HG03520 (cell line): ENCODE measurements at regions not wholly inside any gene's neighbourhood (a gene's known extent, or its start where the extent isn't known, plus 50 kb on each side); places are given as distances from the start of the nearest gene placed in this dataset.
A peak's percentile ranks its signal among the peaks of the same experiment; 100 is the strongest.

Experiments
- ATAC-seq: cut with Tn5 transposase; IDR thresholded peaks from one replicate; pipeline ENCODE4 v1.9.1; 2021; ENCODE audit warnings: mild to moderate bottlenecking, moderate library complexity; ENCODE audit not compliant: unreplicated experiment

DNA sequence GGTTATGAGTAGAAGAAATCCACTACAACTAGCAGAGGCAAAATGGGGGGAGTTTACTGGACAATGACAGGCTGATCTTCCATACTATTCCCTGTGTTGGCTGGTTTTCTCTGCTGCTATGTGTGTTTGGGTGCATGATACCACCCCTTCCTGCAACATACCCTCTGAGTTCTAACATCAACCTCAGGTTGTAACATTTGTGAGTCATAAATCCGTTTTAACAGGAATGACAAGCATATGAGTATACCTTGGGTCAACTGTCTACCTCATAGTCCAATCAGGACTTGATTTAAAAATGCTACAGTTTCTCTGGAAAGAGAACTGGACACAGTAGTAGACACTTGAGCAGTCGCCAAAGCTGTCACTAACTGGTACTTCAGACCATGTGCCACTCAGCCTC lies 422.9 kb downstream of the KCTD12 start:
- no peak for ATAC-seq

DNA sequence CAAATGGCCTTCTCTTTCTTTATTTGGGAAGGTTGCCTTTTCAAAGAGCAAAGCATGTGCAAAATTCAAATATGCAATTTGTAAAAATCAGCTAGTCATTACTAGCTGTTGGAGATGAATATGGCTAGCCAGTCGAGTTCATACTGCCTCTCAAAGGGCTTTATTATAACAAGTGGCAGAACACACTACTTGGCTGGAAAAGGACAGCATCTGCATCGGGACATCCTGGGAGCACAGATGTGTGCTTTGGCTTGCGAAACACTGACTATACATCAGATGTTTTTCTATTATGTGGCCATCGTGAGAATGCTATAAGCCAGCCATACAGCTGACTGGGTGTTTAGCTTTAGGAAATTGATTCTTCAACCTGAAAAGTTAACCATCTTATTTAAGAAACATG lies 424.2 kb downstream of the KCTD12 start:
- ATAC-seq, result no peak

DNA sequence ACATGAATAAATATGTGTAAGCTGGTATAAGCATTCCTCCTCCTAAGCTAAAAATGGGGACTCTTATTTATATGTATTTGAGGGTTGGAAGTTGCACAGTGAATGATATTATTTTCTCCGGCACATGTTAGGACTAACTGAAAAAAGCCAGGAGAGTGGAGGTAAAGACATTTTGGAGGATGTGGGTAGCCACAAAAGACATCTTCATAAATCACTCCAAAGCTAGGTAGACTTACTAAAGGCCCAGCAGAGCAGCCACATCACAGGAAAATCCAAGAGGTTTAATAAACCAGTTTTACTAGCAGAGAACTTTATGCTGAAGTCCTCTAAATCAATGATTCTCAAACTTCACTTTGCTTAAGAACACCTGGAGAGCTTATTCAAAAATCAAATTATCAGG lies 424.7 kb downstream of the KCTD12 start:
- no peak for ATAC-seq

DNA sequence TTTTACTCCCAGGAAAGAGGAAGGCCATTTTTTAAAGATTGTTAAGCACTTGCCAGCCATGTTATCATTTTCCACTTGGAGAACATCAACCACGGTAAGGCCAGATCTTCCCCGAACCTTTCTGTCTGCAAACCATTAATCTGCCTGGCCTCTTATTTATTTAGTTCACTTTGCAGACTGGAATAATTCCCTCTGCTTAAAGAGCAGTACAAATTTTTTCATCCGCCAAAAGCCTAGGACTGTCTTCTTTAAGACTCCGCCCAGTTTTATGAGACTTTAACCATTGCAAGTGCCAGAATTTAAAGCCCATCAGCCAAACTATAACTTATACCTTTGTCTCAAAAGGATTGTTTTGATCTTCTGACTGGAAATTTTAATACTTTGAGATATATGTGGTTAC lies 426.3 kb downstream of the KCTD12 start:
- ATAC-seq, result no peak

DNA sequence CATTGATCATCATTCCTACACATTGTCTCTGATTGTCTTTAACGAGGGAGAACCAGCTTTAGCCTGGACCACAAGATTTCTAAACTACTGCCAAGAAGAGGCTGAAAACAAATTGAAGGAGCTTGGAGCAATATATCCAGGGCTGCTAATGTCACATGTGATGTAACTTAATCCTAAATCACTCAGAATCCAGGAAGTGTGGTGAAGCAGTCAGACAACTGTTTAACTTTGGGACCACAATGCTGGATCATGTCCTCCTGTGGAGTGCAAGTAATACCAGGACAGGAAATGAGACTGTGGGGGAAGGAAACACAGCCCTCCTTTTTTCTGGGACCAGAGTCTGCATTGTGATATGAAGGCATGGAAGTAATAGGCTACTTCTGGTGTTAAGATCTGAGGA lies 430.2 kb downstream of the KCTD12 start:
- no peak for ATAC-seq

DNA sequence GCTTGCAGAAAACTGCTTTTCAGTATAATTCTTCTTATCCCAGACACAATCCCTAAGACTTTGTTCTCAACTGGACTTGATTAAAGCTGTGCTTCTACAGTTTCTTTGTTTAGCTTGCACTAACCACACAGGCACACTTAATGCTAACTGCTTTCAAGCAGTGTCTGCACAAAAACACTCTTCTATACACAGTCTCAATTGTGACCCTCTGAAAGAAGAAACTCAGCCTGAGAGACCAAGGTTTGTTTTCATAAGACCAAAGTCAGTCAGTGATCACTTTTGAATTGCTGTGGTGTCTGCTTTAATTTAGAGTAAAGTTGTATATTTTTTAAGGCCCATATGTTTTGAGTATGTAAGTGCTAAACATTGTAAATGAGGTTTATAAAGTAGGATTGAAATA lies 431.2 kb downstream of the KCTD12 start:
- ATAC-seq, result no peak

DNA sequence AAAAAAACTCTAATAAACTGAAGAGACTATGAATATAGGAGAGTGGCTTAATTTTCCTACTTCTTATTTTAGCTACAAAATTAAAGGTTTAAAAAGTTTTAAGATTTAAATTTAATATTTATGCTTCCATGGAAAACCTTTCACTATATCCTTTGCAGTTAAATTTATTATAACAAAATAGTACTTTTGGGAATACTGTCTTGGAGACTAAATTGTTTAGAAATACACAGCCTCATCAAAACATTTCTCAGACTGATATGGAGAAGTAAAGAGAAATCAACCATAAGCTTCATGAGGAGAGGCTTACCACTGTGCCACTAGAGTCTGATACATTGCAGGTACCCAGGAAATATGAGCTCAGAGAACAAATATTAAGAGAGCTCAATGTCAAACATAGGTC lies 436.5 kb downstream of the KCTD12 start:
- ATAC-seq, result no peak

DNA sequence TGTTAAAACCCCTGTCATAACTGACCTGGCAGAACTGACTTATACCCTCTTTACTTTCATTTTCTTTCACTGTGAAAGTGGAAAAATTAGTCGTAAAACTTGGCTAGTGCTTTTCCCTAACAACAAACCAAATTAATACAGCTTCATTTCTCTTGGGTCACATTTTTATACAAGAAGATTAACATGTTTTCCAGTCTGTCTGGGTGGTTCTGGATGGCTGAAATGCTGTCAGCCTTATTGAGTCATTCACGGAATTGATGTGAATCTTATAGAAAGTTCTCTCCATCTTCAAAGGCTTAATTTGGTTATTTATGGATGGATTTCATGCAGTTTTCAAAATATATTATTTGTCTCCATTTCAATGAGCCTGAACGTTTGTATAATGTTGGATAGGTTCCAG lies 440.0 kb downstream of the KCTD12 start:
- no peak for ATAC-seq

DNA sequence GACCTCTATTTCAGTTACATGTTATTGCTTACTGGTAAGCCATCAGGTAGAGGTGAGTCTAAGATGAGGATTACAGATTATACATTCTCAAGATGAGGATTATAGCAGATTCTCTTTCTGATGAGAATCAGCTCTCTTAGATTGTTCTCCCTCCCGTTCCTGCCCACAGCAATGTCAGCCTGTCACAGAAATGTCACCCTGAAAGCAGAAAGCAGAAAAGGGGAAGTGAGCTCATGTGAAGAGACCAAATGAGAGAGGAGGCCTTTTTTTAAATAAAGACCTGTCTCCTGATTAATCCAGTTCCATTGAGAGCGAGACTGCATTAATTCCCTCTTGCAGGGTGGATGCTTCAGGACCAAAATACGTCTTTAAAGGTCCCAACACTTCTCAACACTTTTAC lies 445.6 kb downstream of the KCTD12 start:
- peak; percentile 96 for ATAC-seq

DNA sequence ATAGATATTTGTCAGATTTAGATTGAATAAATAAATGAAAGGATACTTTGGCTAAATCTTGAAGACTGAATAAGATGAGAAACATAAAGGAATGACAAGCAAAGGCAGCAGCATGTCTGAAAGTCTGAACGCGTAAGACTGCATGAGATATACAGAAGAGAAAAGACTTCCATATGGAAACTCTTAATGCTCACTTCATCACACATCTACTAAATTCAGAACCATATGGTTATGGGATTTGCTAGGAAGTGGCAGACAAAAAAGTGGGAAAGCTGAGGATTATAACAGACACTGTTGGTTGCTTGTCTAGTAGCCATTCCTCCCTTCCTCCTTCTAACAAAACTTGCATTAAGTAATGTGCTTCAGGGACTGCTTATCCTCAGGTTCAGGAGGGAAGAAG lies 446.7 kb downstream of the KCTD12 start:
- ATAC-seq, result no peak

DNA sequence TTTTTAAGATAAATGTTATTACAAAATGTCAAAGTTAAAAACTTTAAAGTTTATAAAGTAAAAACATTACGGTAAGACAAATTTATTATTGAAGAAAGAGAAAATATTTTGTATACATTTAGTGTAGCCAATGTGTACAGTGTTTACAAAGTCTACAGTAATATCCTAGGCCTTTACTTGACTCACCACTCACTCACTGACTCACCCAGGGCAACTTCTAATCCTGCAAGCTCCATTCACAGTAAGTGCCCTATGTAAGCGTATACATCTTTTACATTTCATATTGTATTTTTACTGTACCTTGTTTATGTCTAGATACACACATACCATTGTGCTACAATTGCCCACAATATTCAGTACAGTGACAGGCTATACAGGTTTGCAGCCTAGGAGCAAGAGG lies 448.2 kb downstream of the KCTD12 start:
- ATAC-seq, result no peak

DNA sequence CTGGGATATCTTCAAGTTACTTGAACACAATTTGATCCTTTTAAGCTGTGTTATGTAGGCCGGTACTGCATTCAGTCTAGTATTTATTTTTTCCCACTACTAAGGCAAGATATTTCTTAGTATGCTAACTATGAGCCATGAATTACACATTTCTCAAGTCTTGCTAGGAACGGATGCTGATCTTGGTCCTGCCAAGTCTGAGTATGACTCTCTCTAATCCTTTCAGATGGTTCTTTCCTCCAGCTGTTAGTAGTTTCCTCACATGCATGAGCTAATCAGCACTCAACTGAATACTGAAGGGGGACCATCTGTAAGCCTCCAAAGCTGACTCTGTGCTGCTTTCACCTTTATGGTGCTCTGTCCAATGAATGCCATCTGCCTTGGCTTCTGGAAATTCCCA lies 460.3 kb downstream of the KCTD12 start:
- ATAC-seq, result no peak

DNA sequence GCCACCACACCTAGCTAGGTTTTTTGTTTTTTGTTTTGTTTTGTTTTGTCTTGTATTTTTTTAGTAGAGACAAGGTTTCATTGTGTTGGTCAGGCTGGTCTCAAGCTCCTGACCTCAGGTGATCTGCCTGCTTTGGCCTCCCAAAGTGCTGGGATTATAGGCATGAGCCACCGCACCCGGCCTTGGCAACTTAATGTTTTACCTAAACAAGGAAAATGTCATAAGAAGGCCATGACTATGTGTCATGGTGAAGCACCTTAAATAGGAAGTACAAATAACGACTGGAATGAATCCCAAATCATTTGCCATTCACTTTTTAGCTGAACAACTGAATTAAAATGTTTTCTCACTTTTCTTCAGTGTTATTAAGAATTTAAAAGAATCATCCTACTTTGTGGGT lies 465.2 kb downstream of the KCTD12 start:
- no peak for ATAC-seq

DNA sequence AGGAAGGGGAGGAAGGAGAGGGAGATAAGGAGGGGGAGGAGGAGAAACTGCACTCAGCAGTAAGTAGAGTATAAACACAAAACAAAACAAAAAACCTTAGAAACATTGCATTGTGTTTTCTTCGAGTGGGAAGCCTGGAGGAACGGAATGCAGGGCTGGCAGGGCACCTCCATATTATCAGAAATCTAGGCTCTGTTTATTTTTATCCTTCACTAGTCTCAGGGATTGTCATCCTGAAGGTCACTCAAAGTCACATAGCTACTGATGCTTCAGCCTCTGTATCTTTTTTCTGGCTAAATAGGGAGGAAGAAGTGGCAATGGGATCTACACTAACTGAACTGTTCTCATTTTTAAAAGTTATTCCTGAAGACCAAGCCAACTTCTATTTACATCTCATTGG lies 467.8 kb downstream of the KCTD12 start:
- ATAC-seq, result no peak

DNA sequence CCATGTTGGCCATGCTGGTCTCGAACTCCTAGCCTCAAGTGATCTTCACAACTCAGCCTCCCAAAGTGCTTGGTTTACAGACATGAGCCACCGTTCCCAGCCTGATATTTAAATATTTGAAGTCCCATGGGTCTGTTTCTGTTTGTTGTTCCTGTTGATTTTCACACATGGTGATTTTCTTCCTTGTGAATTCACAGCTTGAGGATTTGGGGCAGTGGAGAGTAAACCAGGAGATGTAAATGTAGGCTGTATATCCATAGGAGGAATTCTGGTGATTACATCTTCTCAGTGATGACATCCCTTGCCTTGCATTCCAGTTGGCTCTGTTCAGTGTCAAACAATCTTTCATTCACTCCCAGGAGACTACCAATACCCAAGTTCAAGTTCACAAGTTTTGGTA lies 471.9 kb downstream of the KCTD12 start:
- no peak for ATAC-seq

DNA sequence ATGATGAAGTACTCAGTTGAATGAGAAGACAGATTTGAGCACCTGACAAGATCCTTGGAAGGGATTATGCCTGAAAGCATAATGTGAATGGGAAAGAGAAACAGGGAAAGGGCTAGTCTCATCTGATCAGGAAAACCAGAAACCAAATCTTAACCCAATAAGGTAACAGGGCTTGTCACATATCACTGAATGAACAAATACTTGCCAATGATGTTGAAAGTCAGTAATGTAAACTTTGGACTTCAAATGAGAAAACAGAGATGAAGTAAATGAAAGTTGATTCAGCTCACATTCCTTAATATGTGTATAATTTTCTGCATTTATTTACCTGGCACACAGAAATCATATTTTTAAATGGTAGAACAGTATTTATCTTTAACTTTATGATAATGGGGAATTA lies 480.0 kb downstream of the KCTD12 start:
- no peak for ATAC-seq

DNA sequence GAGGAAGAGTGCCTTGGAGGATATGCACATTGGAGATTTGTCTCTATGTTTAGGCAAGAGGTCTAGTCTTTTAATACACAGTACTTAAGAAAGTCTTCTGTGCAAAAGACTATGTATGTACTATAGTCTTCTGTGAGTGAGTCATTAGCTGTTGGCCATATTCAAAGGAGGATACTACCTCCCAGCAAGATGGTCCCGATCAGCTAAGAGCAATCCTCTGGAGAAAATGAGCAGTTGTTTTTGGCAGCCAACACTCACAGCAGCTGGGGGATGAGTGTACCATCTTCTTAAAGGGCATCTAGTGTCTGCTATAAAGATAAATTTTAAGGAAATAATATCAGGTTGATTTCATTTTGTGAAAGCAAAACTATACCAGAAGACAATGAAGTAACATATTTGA lies 487.8 kb downstream of the KCTD12 start:
- ATAC-seq, result no peak

DNA sequence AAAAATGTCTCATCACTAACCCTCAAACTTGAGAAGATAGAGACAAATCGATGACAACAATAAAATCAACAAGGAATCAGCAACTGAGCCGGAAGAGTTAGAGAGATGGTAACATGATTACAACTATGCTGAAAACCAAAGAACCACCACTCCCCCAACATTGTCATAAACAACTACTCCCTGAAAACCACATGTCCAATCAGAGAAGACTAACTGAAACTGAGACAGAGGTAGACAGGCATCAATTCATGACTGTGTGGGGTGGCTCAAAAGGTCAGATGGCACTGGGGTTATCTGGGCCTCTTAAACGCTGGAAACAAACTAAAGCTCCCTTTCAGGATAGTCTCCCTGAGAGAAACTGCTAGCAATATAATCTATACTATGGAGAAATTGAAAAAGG lies 488.8 kb downstream of the KCTD12 start:
- no peak for ATAC-seq

DNA sequence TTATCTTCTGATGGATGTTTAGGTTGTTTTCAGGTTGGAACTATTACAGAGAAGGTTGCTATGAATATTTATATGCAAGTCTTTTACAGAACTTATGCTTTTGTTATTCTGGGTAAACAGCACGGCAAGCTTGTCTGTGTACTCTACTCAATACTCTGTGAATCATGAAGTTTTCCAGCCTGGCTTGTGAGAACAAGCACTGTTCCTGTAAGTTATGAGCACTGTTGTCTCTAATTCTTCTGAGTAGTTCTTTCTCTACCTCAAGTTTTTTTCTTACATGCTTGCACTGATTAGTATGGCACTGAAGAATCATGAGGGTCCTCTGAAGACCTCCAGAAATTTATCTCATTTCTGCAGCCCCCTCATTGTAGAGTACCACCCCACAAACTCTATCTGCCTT lies 496.9 kb downstream of the KCTD12 start:
- ATAC-seq, result no peak

DNA sequence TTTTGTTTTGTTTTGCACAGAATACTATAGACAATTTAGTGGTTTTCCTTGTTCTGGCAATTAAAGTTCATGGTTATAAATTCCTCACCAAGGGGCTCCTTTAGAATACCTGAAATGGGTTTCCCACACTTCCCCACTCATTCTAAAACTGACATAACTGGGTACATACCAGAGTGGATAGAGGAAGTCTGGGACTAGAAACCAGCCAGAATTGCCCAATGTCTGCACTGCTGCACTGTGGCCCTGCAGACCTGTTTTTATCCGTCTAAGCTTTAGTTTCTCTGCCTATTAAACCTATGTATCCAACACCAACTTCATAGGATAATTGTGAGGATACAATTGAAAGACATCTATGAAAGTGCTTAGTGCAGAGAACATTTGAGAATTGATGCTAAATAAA lies 498.6 kb downstream of the KCTD12 start:
- no peak for ATAC-seq

DNA sequence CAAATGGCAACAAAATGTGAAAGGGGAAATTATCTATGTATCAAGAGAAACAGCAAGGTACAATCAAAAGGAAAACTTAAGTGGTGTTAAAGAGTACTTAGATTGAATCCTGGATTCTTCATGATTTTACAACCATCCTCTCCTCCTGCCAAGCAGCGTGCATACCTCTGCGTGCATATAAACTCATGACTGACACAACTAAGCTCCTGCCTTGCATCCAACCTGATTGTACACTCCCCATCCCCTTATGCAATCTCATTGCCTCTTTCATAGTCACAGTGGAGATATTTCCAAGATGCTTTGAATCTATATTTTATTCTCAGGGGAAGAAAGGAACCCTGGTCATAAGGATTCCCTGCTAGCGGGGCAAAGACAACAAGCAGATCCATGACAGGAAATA lies 499.9 kb downstream of the KCTD12 start:
- no peak for ATAC-seq

DNA sequence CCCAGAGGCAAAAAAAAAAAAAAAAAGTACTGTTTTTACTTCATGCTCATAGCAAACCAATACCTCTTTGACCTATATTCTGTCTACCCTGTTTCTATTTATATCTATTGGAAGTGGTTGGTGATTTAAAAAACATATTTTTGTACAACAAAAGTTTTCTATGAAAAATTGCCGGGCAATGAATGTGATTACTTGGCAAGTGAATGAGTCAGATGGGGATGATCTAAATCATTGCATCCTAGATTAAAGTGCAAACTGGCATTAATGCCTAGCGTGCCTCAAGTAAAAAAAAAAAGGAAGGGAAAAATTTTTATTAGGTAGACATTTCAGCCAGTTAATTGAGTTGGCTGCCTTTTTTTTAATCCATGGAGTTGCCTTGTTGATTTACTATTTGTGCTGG lies 500.6 kb downstream of the KCTD12 start:
- no peak for ATAC-seq

DNA sequence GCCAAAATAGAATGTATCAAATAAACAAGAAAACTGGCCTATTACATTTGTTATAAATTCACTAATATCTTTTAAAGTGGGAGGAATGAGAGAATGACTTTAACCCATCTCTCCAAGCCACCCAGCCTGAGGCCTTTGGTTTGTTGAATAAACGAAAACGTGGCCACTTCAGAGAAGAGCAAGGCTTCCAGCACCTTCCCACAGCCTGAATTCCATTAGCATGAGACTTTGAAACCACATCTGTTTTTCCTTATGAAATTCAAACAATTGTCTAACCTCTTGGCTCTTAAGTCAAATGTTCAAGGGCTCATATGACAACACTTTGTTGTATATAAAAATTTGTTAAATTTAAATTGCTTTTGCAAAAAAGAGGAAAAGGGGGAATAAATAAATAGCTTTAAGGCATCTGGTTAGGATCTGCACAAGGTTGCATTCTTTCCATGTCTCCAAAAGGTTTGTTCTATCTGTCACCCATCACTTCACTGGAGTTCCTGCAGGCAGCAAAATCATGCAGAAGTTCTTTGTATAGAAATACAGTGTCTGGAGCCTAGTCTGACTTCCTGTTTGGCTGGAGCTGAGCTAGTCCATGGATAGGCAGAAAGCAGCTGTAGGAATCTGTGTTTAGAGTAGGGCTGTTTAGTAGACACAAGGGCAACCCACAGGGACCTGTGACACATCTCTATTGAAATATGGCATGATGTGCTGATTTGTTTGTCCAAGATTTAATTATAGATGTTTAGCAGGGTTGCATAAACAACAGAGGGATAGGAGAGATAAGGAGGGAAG lies 502.3 kb downstream of the KCTD12 start:
- ATAC-seq, result no peak
